GM12875 (cell line): ENCODE measurements at regions not wholly inside any gene's neighbourhood (a gene's known extent, or its start where the extent isn't known, plus 50 kb on each side); places are given as distances from the start of the nearest gene placed in this dataset.

Experiments
- H3K4me3 ChIP-seq: one replicate; pipeline ENCODE4 v1.5.1; 2011; ENCODE audit warnings: low read depth, low read length, control low read depth
- CTCF ChIP-seq: IDR thresholded peaks from 2 replicates; pipeline ENCODE4 v1.5.1; 2011; ENCODE audit warnings: low read depth, mild to moderate bottlenecking, control low read depth, inconsistent platforms, low read length, moderate library complexity, borderline replicate concordance; ENCODE audit not compliant: insufficient read depth

- no peak for TF ChIP-seq CTCF
- no peak overlapping the region for H3K4me3 ChIP-seq
These were observed 159.3 kb downstream of the SS18 start for GRCh38 chr18:25931126-25931525.

GRCh38 chr18:25929787-25930186, 160.6 kb downstream of the SS18 start:
- no peak for TF ChIP-seq CTCF
- no peak overlapping the region for H3K4me3 ChIP-seq

- no peak for TF ChIP-seq CTCF
- no peak overlapping the region for H3K4me3 ChIP-seq
These were observed 162.6 kb downstream of the SS18 start for GRCh38 chr18:25927830-25928229.

- no peak for TF ChIP-seq CTCF
- no peak overlapping the region for H3K4me3 ChIP-seq
These were observed 167.2 kb downstream of the SS18 start for GRCh38 chr18:25923193-25923592.

- peak; percentile 80 for TF ChIP-seq CTCF
- H3K4me3 ChIP-seq = no peak overlapping the region
These were observed 168.6 kb downstream of the SS18 start for GRCh38 chr18:25921677-25922421.

- no peak overlapping the region for H3K4me3 ChIP-seq
- peak; percentile 23; the same call in 1 of the 2 replicates for TF ChIP-seq CTCF
These were observed 174.5 kb downstream of the SS18 start for GRCh38 chr18:25915907-25916306.

- TF ChIP-seq CTCF = no peak
These were observed 191.4 kb downstream of the SS18 start for GRCh38 chr18:25898965-25899364.

More at GRCh38 chr18:25898965-25899364, 191.4 kb downstream of the SS18 start:
- no peak overlapping the region for H3K4me3 ChIP-seq
